ENCODE measurements at regions not wholly inside any gene's neighbourhood (a gene's known extent, or its start where the extent isn't known, plus 50 kb on each side); places are given as distances from the start of the nearest gene placed in this dataset.
"Not testable (repeated sequence)": the region's sequence is repeated elsewhere in the genome, so short reads cannot be mapped to it uniquely, and the experiment has no call there.

- TF ChIP-seq ZNF140 (CRISPR knock-in tag; IDR thresholded peaks at IDR 0.05), result no peak
- no peak for TF ChIP-seq RNF2 (IDR thresholded peaks at IDR 0.05)
- no peak for TF ChIP-seq TEAD2 (tag; IDR thresholded peaks at IDR 0.05)
Measured at GRCh38 chr15:70575231-70576226, 187.8 kb downstream of the UACA start (continued).

GRCh38 chr15:70574325-70574724 lies 189.0 kb downstream of the UACA start:
- H3K36me3 ChIP-seq (ENCODE audit: control insufficient read depth, insufficient read depth, low read length); in situ Hi-C loops (cut with MboI); FAIRE-seq; H3K9me3 ChIP-seq (replicated peaks; ENCODE audit: control insufficient read depth, insufficient read depth, low read depth, low read length); BruUV-seq (replicated peaks); H3K4me3 ChIP-seq; H3K4me1 ChIP-seq (replicated peaks in 1 of 2; ENCODE audit: control insufficient read depth in 2 of 2, insufficient read depth in 2 of 2, low read length in 2 of 2); ATAC-seq; H4K20me1 ChIP-seq (replicated peaks; ENCODE audit: control insufficient read depth, insufficient read depth, low read length); H3K27ac ChIP-seq (ENCODE audit: extremely low read depth, low read depth, low read length); POLR2A ChIA-PET; intact Hi-C loops (cut with micrococcal nuclease); DNase-seq (ENCODE audit: extremely low read depth in 1 of 4, low spot score in 3 of 4); H3K9ac ChIP-seq (ENCODE audit: insufficient read depth in 1 of 2, low read depth in 2 of 2, low read length in 2 of 2); H3K9me1 ChIP-seq (ENCODE audit: control insufficient read depth, insufficient read depth, low read length); CTCF ChIA-PET (ENCODE audit: low intra/inter-chr PET ratio); H2AFZ ChIP-seq (ENCODE audit: low read depth, low read length); H3K4me2 ChIP-seq (ENCODE audit: insufficient read depth, low read length); H3K79me2 ChIP-seq (ENCODE audit: control insufficient read depth, insufficient read depth, low read length): not testable (repeated sequence)
- 0% methylated on average over 3 of the region's 3 CpGs for WGBS (ENCODE audit: insufficient coverage, low coverage, missing lambda C conversion rate)
- peak; percentile 64; the same call in 1 of the 2 replicates for TF ChIP-seq ZNF431 (CRISPR knock-in tag; IDR thresholded peaks at IDR 0.05)
- H3K27me3 ChIP-seq (ENCODE audit: control insufficient read depth in 2 of 2, insufficient read depth in 2 of 2, low read length in 2 of 2), result peaks cover under 1 to 22% of the 10 kb centered on the region in 2 experiments; a peak in 3 of 5 replicates
